ENCODE measurements at regions not wholly inside any gene's neighbourhood (a gene's known extent, or its start where the extent isn't known, plus 50 kb on each side); places are given as distances from the start of the nearest gene placed in this dataset.

- TF ChIP-seq YY1 (IDR thresholded peaks at IDR 0.05; ENCODE audit: insufficient read depth, insufficient read length), result no peak
- no peak for TF ChIP-seq ZNF274 (IDR thresholded peaks at IDR 0.05; ENCODE audit: low read depth, low read length)
- no peak for TF ChIP-seq SUZ12 (IDR thresholded peaks at IDR 0.05; ENCODE audit: extremely low read depth, insufficient read depth, insufficient read length)
Measured at GRCh38 chr14:23805761-23806160, 147.8 kb upstream of the DHRS4 start.

Measured in NT2/D1 (cell line).